ENCODE measurements at regions not wholly inside any gene's neighbourhood (a gene's known extent, or its start where the extent isn't known, plus 50 kb on each side); places are given as distances from the start of the nearest gene placed in this dataset.

GRCh38 chr16:86966777-86967176 is 350.4 kb downstream of the C16orf95 start:
- H3K36me3 ChIP-seq (ENCODE audit: low read depth), result no peaks in the 10 kb centered on the region
- intact Hi-C loops (cut with DNase I, micrococcal nuclease), result no loop called here
- DNase-seq (no peak), ATAC-seq (no peak)
- TF ChIP-seq, protein P1, sequence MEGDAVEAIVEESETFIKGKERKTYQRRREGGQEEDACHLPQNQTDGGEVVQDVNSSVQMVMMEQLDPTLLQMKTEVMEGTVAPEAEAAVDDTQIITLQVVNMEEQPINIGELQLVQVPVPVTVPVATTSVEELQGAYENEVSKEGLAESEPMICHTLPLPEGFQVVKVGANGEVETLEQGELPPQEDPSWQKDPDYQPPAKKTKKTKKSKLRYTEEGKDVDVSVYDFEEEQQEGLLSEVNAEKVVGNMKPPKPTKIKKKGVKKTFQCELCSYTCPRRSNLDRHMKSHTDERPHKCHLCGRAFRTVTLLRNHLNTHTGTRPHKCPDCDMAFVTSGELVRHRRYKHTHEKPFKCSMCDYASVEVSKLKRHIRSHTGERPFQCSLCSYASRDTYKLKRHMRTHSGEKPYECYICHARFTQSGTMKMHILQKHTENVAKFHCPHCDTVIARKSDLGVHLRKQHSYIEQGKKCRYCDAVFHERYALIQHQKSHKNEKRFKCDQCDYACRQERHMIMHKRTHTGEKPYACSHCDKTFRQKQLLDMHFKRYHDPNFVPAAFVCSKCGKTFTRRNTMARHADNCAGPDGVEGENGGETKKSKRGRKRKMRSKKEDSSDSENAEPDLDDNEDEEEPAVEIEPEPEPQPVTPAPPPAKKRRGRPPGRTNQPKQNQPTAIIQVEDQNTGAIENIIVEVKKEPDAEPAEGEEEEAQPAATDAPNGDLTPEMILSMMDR (IDR thresholded peaks at IDR 0.05), result no peak
- H3K4me3 ChIP-seq, result no peak overlapping the region
- no peaks in the 10 kb centered on the region for H3K9me3 ChIP-seq
- no peaks in the 10 kb centered on the region for H3K4me1 ChIP-seq (ENCODE audit: low read depth)

GRCh38 chr16:86968866-86969265 is 348.3 kb downstream of the C16orf95 start:
- intact Hi-C loops (cut with DNase I, micrococcal nuclease), result no loop called here
- DNase-seq (no peak), ATAC-seq (no peak)
- Histone ChIP-seq H3K4me1 (ENCODE audit: low read depth) (no peaks in the 10 kb centered on the region), H3K36me3 (ENCODE audit: low read depth) (no peaks in the 10 kb centered on the region), H3K4me3 (no peak overlapping the region), H3K9me3 (no peaks in the 10 kb centered on the region)
- TF ChIP-seq, protein P1 (IDR thresholded peaks at IDR 0.05), result no peak

DNA sequence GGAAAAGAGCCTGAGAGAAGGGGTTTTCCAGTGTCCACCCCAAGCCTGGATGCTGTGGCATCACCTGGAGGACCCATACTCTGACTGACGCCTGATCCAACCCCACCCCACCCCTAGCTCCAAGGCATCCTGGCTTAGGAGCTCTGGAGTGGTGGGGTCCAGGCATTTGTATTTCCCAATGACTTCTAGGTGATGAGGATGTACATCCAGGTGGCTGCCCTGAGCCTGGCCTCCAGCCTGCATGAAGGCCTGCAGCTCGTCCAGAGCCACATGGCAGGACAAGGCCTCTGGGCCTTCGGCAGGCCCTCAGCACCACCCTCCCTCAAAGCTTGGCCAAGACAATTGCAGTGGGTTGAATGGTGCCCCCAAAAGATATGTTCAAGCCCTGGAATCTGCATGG is 347.5 kb downstream of the C16orf95 start:
- no peaks in the 10 kb centered on the region for H3K9me3 ChIP-seq
- H3K4me1 ChIP-seq (ENCODE audit: low read depth), result no peaks in the 10 kb centered on the region
- no peaks in the 10 kb centered on the region for H3K36me3 ChIP-seq (ENCODE audit: low read depth)
- no peak overlapping the region for H3K4me3 ChIP-seq
- intact Hi-C loops (cut with DNase I, micrococcal nuclease), result no loop called here
- no peak for ATAC-seq
- TF ChIP-seq, protein P1 (IDR thresholded peaks at IDR 0.05), result no peak
- DNase-seq, result no peak

DNA sequence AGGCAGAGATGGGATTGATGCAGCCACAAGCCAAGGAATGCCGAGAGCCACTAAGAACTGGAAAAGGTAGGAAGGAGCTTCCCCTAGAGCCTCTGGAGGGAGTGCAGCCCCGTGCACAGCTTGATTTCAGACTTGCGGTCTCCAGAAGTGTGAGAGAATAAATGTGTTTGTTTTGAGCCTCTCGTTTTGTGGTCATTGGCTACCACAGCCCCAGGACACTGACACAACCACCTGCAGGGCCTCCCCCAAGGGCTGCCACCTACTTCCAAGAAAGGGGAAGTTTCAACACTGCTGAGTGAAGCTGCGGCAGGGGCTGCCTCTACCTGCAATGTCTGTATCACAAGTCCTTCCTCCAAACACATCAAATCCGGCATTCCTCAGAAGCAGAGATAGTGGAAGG is 346.9 kb downstream of the C16orf95 start:
- Histone ChIP-seq H3K4me3 (no peak overlapping the region), H3K9me3 (no peaks in the 10 kb centered on the region), H3K4me1 (ENCODE audit: low read depth) (no peaks in the 10 kb centered on the region), H3K36me3 (ENCODE audit: low read depth) (no peaks in the 10 kb centered on the region)
- TF ChIP-seq, protein P1 (IDR thresholded peaks at IDR 0.05), result no peak
- ATAC-seq (no peak), DNase-seq (no peak)
- intact Hi-C loops (cut with DNase I, micrococcal nuclease), result no loop called here

- ATAC-seq (no peak), DNase-seq (no peak)
- H3K4me1 ChIP-seq (ENCODE audit: low read depth), result no peaks in the 10 kb centered on the region
- no peak overlapping the region for H3K4me3 ChIP-seq
- H3K9me3 ChIP-seq, result no peaks in the 10 kb centered on the region
- TF ChIP-seq, protein P1 (IDR thresholded peaks at IDR 0.05), result no peak
- intact Hi-C loops (cut with DNase I, micrococcal nuclease), result no loop called here
- H3K36me3 ChIP-seq (ENCODE audit: low read depth), result no peaks in the 10 kb centered on the region
Measured at GRCh38 chr16:86970726-86971125, 346.5 kb downstream of the C16orf95 start.

DNA sequence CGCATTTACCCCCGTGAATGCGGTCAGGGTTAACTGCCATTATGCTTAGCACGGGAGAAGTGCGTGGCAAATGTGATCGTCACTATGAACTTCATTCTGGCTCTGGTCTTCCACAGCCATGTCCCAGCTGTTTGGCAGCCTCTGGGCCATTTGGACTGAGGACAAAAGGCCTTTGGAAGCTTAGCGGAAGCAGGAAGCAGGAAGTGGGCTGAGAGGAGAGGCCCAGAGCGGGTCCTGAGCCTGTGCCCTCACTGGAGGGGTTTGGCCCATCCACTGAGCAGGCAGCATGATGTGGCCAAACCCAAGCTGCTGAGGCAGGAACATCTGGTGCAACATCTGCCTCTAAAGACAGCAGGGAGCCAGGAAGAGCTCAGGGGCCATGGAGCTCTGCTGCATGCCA is 345.9 kb downstream of the C16orf95 start:
- intact Hi-C loops (cut with DNase I, micrococcal nuclease), result no loop called here
- no peaks in the 10 kb centered on the region for H3K36me3 ChIP-seq (ENCODE audit: low read depth)
- ATAC-seq (no peak), DNase-seq (no peak)
- TF ChIP-seq, protein P1 (IDR thresholded peaks at IDR 0.05), result no peak
- no peaks in the 10 kb centered on the region for H3K9me3 ChIP-seq
- H3K4me3 ChIP-seq, result no peak overlapping the region
- no peaks in the 10 kb centered on the region for H3K4me1 ChIP-seq (ENCODE audit: low read depth)

Data from mucosa of descending colon (tissue), 3 donors.